Esophagus mucosa (tissue), 1 donor: ENCODE measurements at regions not wholly inside any gene's neighbourhood (a gene's known extent, or its start where the extent isn't known, plus 50 kb on each side); places are given as distances from the start of the nearest gene placed in this dataset.

Experiments used
- ATAC-seq: fragments of 200-7000 bp; cut with Tn5 transposase; one replicate; pipeline ENCODE4 v1.9.1; 2020
- donor health status: DM: yes; HTN: yes; CAD: no.

- ATAC-seq = no peak
Observed at GRCh38 chr6:141035312-141036200, 1097.2 kb upstream of the GJE1 start.

- peak; percentile 57 for ATAC-seq
Observed at GRCh38 chr6:141033101-141033500, 1099.6 kb upstream of the GJE1 start.

GRCh38 chr6:141029908-141030307, 1102.8 kb upstream of the GJE1 start:
- ATAC-seq = no peak

- ATAC-seq = no peak
Observed at GRCh38 chr6:141028791-141029280, 1103.9 kb upstream of the GJE1 start.

GRCh38 chr6:141026504-141026903, 1106.2 kb upstream of the GJE1 start:
- ATAC-seq = peak; percentile 36

GRCh38 chr6:141024526-141024925, 1108.2 kb upstream of the GJE1 start:
- ATAC-seq = no peak

- ATAC-seq = no peak
Observed at GRCh38 chr6:141017941-141018340, 1114.8 kb upstream of the GJE1 start.

GRCh38 chr6:141000917-141001316, 1131.8 kb upstream of the GJE1 start:
- no peak for ATAC-seq

GRCh38 chr6:140993515-140993914, 1139.2 kb upstream of the GJE1 start:
- no peak for ATAC-seq

- ATAC-seq = no peak
Observed at GRCh38 chr6:140992678-140993077, 1140.0 kb upstream of the GJE1 start.

- no peak for ATAC-seq
Observed at GRCh38 chr6:140988780-140989179, 1143.9 kb upstream of the GJE1 start.

GRCh38 chr6:140987364-140988155, 1145.2 kb upstream of the GJE1 start:
- ATAC-seq = no peak

- ATAC-seq = no peak
Observed at GRCh38 chr6:140985679-140986275, 1146.9 kb upstream of the GJE1 start.

- ATAC-seq = no peak
Observed at GRCh38 chr6:140980265-140980887, 1152.3 kb upstream of the GJE1 start.

GRCh38 chr6:140979642-140980091, 1153.1 kb upstream of the GJE1 start:
- ATAC-seq = no peak

GRCh38 chr6:140977403-140977802, 1155.3 kb upstream of the GJE1 start:
- ATAC-seq = no peak

- no peak for ATAC-seq
Observed at GRCh38 chr6:140976806-140977205, 1155.9 kb upstream of the GJE1 start.

GRCh38 chr6:140970485-140970884, 1162.2 kb upstream of the GJE1 start:
- ATAC-seq = no peak

- no peak for ATAC-seq
Observed at GRCh38 chr6:140968062-140968461, 1164.7 kb upstream of the GJE1 start.

- no peak for ATAC-seq
Observed at GRCh38 chr6:140966676-140967075, 1166.0 kb upstream of the GJE1 start.

GRCh38 chr6:140960566-140960965, 1172.2 kb upstream of the GJE1 start:
- no peak for ATAC-seq

- ATAC-seq = no peak
Observed at GRCh38 chr6:140957386-140957785, 1175.3 kb upstream of the GJE1 start.
